IMR-90 (cell line): ENCODE measurements at regions not wholly inside any gene's neighbourhood (a gene's known extent, or its start where the extent isn't known, plus 50 kb on each side); places are given as distances from the start of the nearest gene placed in this dataset.
A peak's percentile ranks its signal among the peaks of the same experiment; 100 is the strongest.

Experiments used
- ATAC-seq: fragments of 200-7000 bp; cut with Tn5 transposase; 2 replicates; pipeline ENCODE4 v1.9.1; 2020; ENCODE audit warnings: low read depth, mild to moderate bottlenecking, moderate library complexity
- BruUV-seq: library from RNA; stranded (reverse); fragments of 400-500 nt; replicated peaks from 2 replicates; lab custom pipeline; 2021; lab: Mats Ljungman, UMichigan
- CTCF ChIA-PET: fragments of 300-600 bp; formaldehyde crosslinking; extraction: SDS; loops from one replicate; lab custom pipeline; 2021; ENCODE audit warnings: antibody characterized with exemption; lab: Yijun Ruan, JAX
- POLR2A ChIA-PET: fragments of 300-600 bp; sonication (Branson Sonifier 250); formaldehyde crosslinking; loops from one replicate; lab custom pipeline; 2022; ENCODE audit warnings: antibody characterized with exemption; ENCODE audit not compliant: unreplicated experiment; lab: Charles Lee
- DNase-seq: peaks from one replicate; pipeline ENCODE4 v3.0.0; 2013
- H2AFZ ChIP-seq: replicated peaks from 2 replicates; pipeline ENCODE3; 2013; ENCODE audit warnings: low read length, mild to moderate bottlenecking; ENCODE audit not compliant: poor library complexity
- H2AK5ac ChIP-seq: 2 replicates; pipeline ENCODE4 v1.6.1; 2013; ENCODE audit warnings: low read depth, low read length, inconsistent platforms
- H2AK9ac ChIP-seq: replicated peaks from 2 replicates; pipeline ENCODE3; 2013; ENCODE audit warnings: mild to moderate bottlenecking, low read depth, low read length, moderate library complexity; ENCODE audit not compliant: poor library complexity
- H2BK120ac ChIP-seq: 2 replicates; pipeline ENCODE4 v1.6.1; 2013; ENCODE audit warnings: low read depth, low read length, inconsistent platforms
- H2BK15ac ChIP-seq: 3 replicates; pipeline ENCODE4 v1.6.1; 2013; ENCODE audit warnings: low read depth, low read length, inconsistent platforms
- H2BK20ac ChIP-seq: 2 replicates; pipeline ENCODE4 v1.6.1; 2013; ENCODE audit warnings: low read depth, mild to moderate bottlenecking, inconsistent platforms, low read length, moderate library complexity
- H2BK5ac ChIP-seq: 2 replicates; pipeline ENCODE4 v1.6.1; 2013; ENCODE audit warnings: mild to moderate bottlenecking, low read depth, low read length, inconsistent platforms; ENCODE audit not compliant: poor library complexity, severe bottlenecking
- H3K14ac ChIP-seq: replicated peaks from 2 replicates; pipeline ENCODE4 v1.6.1; 2013; ENCODE audit warnings: low read depth, low read length, inconsistent platforms
- H3K18ac ChIP-seq: 2 replicates; pipeline ENCODE4 v1.6.1; 2013; ENCODE audit warnings: low read depth, low read length, control low read depth
- H3K23ac ChIP-seq: 2 replicates; pipeline ENCODE4 v1.6.1; 2013; ENCODE audit warnings: low read depth, low read length, inconsistent platforms
- H3K27ac ChIP-seq: 2 replicates; pipeline ENCODE4 v1.5.1; 2013; ENCODE audit warnings: mild to moderate bottlenecking, control low read depth, low read length; ENCODE audit not compliant: insufficient read depth
- H3K27me3 ChIP-seq: 2 replicates; pipeline ENCODE4 v1.6.1; 2013; ENCODE audit warnings: low read length; ENCODE audit not compliant: control insufficient read depth, insufficient read depth
- H3K36me3 ChIP-seq: 2 replicates; pipeline ENCODE4 v1.6.1; 2013; ENCODE audit warnings: low read length, mixed read lengths; ENCODE audit not compliant: control insufficient read depth, insufficient read depth
- H3K4ac ChIP-seq: 2 replicates; pipeline ENCODE4 v1.6.1; 2013; ENCODE audit warnings: low read depth, low read length, inconsistent platforms
- H3K4me1 ChIP-seq: 2 replicates; pipeline ENCODE4 v1.6.1; 2013; ENCODE audit warnings: low read length, mixed read lengths; ENCODE audit not compliant: control insufficient read depth, insufficient read depth
- H3K4me2 ChIP-seq: 2 replicates; pipeline ENCODE4 v1.6.1; 2013; ENCODE audit warnings: low read depth, mild to moderate bottlenecking, control low read depth, low read length, moderate library complexity
- H3K4me3 ChIP-seq: 2 replicates; pipeline ENCODE4 v1.5.1; 2013; ENCODE audit warnings: low read depth, mild to moderate bottlenecking, control low read depth, low read length, moderate library complexity; ENCODE audit not compliant: insufficient read depth
- H3K56ac ChIP-seq: 2 replicates; pipeline ENCODE4 v1.6.1; 2013; ENCODE audit warnings: low read length, inconsistent platforms; ENCODE audit not compliant: insufficient read depth; ENCODE audit errors: extremely low read depth
- H3K79me1 ChIP-seq, 2 experiments: 2 replicates each; pipeline ENCODE4 v1.6.1; 2013; ENCODE audit warnings: low read length in 2 of 2, inconsistent platforms in 1 of 2, low read depth in 1 of 2
- H3K9ac ChIP-seq: 2 replicates; pipeline ENCODE4 v1.6.1; 2013; ENCODE audit warnings: low read depth, low read length, control low read depth
- H3K9me1 ChIP-seq: 2 replicates; pipeline ENCODE4 v1.6.1; 2013; ENCODE audit warnings: low read length, inconsistent platforms; ENCODE audit not compliant: insufficient read depth
- H3K9me3 ChIP-seq: 2 replicates; pipeline ENCODE4 v1.6.1; 2013; ENCODE audit warnings: low read length; ENCODE audit not compliant: control insufficient read depth, insufficient read depth
- H4K20me1 ChIP-seq: 2 replicates; pipeline ENCODE4 v1.6.1; 2013; ENCODE audit warnings: low read length, inconsistent platforms; ENCODE audit not compliant: insufficient read depth
- H4K5ac ChIP-seq: 2 replicates; pipeline ENCODE4 v1.6.1; 2013; ENCODE audit warnings: mild to moderate bottlenecking, low read depth, low read length, control low read depth
- H4K8ac ChIP-seq, 2 experiments: 2 replicates each; pipeline ENCODE4 v1.6.1; 2013; ENCODE audit warnings: low read depth in 2 of 2, low read length in 2 of 2, control low read depth in 1 of 2, inconsistent platforms in 1 of 2
- H4K91ac ChIP-seq: 2 replicates; pipeline ENCODE4 v1.6.1; 2013; ENCODE audit warnings: low read depth, low read length, inconsistent platforms; ENCODE audit not compliant: insufficient read depth
- MAFK ChIP-seq: IDR thresholded peaks from 2 replicates; pipeline ENCODE4 v1.6.1; 2012; ENCODE audit warnings: low read depth, low read length, improper control_type of control experiment
- RCOR1 ChIP-seq: IDR thresholded peaks from 2 replicates; pipeline ENCODE4 v1.6.1; 2012; ENCODE audit warnings: mild to moderate bottlenecking, low read length, improper control_type of control experiment; ENCODE audit not compliant: insufficient replicate concordance
- RFX5 ChIP-seq: IDR thresholded peaks from 2 replicates; pipeline ENCODE4 v1.8.0; 2012; ENCODE audit warnings: low read depth, mild to moderate bottlenecking, low read length, moderate library complexity
- dilution Hi-C: fragments of 300-500 bp; cut with HindIII; formaldehyde crosslinking; loops from one replicate; pipeline ENCODE4 v1.14.3; 2018; ENCODE audit warnings: low sequenced_read_pairs; ENCODE audit not compliant: unreplicated experiment
- in situ Hi-C: fragments of 300-500 bp; cut with MboI; formaldehyde crosslinking; loops from 3 replicates; pipeline ENCODE4 v1.14.3; 2019; ENCODE audit warnings: low sequenced_read_pairs, inconsistent platforms, mixed read lengths
- intact Hi-C: fragments of 100-400 bp; cut with micrococcal nuclease; formaldehyde crosslinking; loops from 2 replicates; pipeline ENCODE4 v1.10.0; 2022

DNA sequence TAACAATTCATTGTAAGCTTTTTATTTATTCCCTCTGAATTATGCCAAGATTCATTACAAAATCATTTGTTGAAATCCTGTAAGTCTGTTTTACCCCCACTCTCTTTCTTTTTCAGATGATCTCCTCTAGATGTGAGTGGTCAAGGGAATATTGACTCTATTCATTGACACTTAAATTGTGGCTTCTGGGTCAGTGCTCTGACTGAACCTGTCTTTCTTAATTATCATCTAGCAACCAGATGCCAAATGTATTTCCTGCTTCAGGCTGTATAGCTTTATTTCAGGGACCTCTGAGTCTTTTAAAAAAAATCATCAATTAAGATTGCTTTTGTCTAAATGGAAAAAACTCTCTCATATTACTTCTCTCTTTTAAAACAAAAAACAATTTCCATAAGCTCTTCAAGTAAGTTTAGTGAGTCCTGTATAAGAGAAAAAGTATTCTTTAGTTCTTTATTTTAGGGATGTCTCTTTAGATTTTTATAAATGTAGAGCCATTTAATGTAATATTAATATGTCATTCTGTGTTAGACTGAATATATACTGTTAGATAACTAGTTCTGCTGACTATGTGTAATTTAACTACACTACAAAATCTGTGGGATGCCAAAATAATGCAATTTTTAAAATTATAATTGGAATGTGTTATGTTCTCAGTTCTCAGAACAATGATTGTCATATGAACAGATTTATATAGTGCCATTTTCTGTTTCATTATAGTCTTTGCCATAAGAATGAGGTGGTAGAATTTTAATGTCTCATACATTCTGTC is 645.8 kb upstream of the EDIL3 start:
- H4K8ac ChIP-seq = no peak overlapping the region
- no peaks in the 10 kb centered on the region for H3K4me1 ChIP-seq
- no peaks in the 10 kb centered on the region for H3K36me3 ChIP-seq
- H3K23ac ChIP-seq = no peak overlapping the region
- ATAC-seq (no peak), DNase-seq (no peak)
- no peak overlapping the region for H4K5ac ChIP-seq
- no peak overlapping the region for H2AK9ac ChIP-seq
- H3K9ac ChIP-seq = no peak overlapping the region
- H3K4me2 ChIP-seq = no peak overlapping the region
- no peak overlapping the region for H2BK5ac ChIP-seq
- TF ChIP-seq RFX5 = no peak
- peak; percentile 70 for TF ChIP-seq MAFK
- no peak for TF ChIP-seq RCOR1
- intact Hi-C loops = no loop called here
- no TSS peak for BruUV-seq
- in situ Hi-C loops = no loop called here
- no peaks in the 10 kb centered on the region for H3K9me3 ChIP-seq
- H3K4ac ChIP-seq = no peak overlapping the region
- no peak overlapping the region for H2BK120ac ChIP-seq
- no peak overlapping the region for H2BK20ac ChIP-seq
- no peaks in the 10 kb centered on the region for H4K20me1 ChIP-seq
- H3K27ac ChIP-seq = no peak overlapping the region
- no peak overlapping the region for H3K14ac ChIP-seq
- no peak overlapping the region for H4K91ac ChIP-seq
- ChIA-PET POLR2A (no interaction called here), CTCF (no interaction called here)
- dilution Hi-C loops = no loop called here
- H3K9me1 ChIP-seq = no peaks in the 10 kb centered on the region
- H2AK5ac ChIP-seq = no peak overlapping the region
- H3K4me3 ChIP-seq = no peak overlapping the region
- no peak overlapping the region for H2AFZ ChIP-seq
- H3K27me3 ChIP-seq = no peaks in the 10 kb centered on the region
- no peaks in the 10 kb centered on the region for H3K79me1 ChIP-seq
- no peak overlapping the region for H3K18ac ChIP-seq
- H2BK15ac ChIP-seq = no peak overlapping the region
- no peak overlapping the region for H3K56ac ChIP-seq
